ENCODE measurements at regions not wholly inside any gene's neighbourhood (a gene's known extent, or its start where the extent isn't known, plus 50 kb on each side); places are given as distances from the start of the nearest gene placed in this dataset.

- Histone ChIP-seq H3K9me2 (ENCODE audit: insufficient read depth) (no peaks in the 10 kb centered on the region), H3K79me2 (ENCODE audit: low read depth) (no peaks in the 10 kb centered on the region), H3F3A (ENCODE audit: insufficient read depth, low read depth) (no peaks in the 10 kb centered on the region), H3K4me1 (replicated peaks; ENCODE audit: insufficient read depth) (no peaks in the 10 kb centered on the region), H4K20me1 (ENCODE audit: insufficient read depth) (no peaks in the 10 kb centered on the region), H3K4me2 (no peak overlapping the region), H3K4me3 (no peak overlapping the region), H3K27me3 (ENCODE audit: insufficient read depth, low read depth) (no peaks in the 10 kb centered on the region), H3K36me3 (ENCODE audit: low read depth) (no peaks in the 10 kb centered on the region), H3K27ac (no peak overlapping the region), H2AFZ (no peak overlapping the region), H3K9me3 (ENCODE audit: insufficient read depth, low read depth) (no peaks in the 10 kb centered on the region)
- DNase-seq, result no peak
- no TSS peak for BruUV-seq (replicated peaks)
- intact Hi-C loops (cut with micrococcal nuclease; ENCODE audit: unreplicated experiment), result no loop called here
- ChIA-PET CTCF (no interaction called here), POLR2A (ENCODE audit: unreplicated experiment) (no interaction called here)
- TF ChIP-seq EZH2 (IDR thresholded peaks at IDR 0.05; ENCODE audit: low read depth), result no peak
- no peak for TF ChIP-seq CTCF (conservative IDR thresholded peaks at IDR 0.05)
Observed at GRCh38 chr12:74152370-74152769, 385.3 kb upstream of the ATXN7L3B start.

- no peaks in the 10 kb centered on the region for H3K79me2 ChIP-seq (ENCODE audit: low read depth)
- peaks cover 3% of the 10 kb centered on the region; the same call in 1 of the 2 replicates for H3K9me2 ChIP-seq (ENCODE audit: insufficient read depth)
- H3F3A ChIP-seq (ENCODE audit: insufficient read depth, low read depth), result no peaks in the 10 kb centered on the region
- H3K27me3 ChIP-seq (ENCODE audit: insufficient read depth, low read depth), result no peaks in the 10 kb centered on the region
- no peaks in the 10 kb centered on the region for H3K36me3 ChIP-seq (ENCODE audit: low read depth)
- CTCF ChIA-PET, result no interaction called here
- no peaks in the 10 kb centered on the region for H3K9me3 ChIP-seq (ENCODE audit: insufficient read depth, low read depth)
- H3K4me3 ChIP-seq, result no peak overlapping the region
- no peak overlapping the region for H2AFZ ChIP-seq
- no peak for TF ChIP-seq CTCF (conservative IDR thresholded peaks at IDR 0.05)
- no peak for TF ChIP-seq EZH2 (IDR thresholded peaks at IDR 0.05; ENCODE audit: low read depth)
- H3K4me2 ChIP-seq, result no peak overlapping the region
- POLR2A ChIA-PET (ENCODE audit: unreplicated experiment), result no interaction called here
- H4K20me1 ChIP-seq (ENCODE audit: insufficient read depth), result no peaks in the 10 kb centered on the region
- intact Hi-C loops (cut with micrococcal nuclease; ENCODE audit: unreplicated experiment), result no loop called here
- DNase-seq, result no peak
- H3K27ac ChIP-seq, result no peak overlapping the region
- no peaks in the 10 kb centered on the region for H3K4me1 ChIP-seq (replicated peaks; ENCODE audit: insufficient read depth)
- no TSS peak for BruUV-seq (replicated peaks)
Observed at GRCh38 chr12:74166096-74166495, 371.5 kb upstream of the ATXN7L3B start.

GRCh38 chr12:74169607-74170006, 368.0 kb upstream of the ATXN7L3B start:
- Histone ChIP-seq H3K9me3 (ENCODE audit: insufficient read depth, low read depth) (0 out of 2 replicates have a peak, but pooled peaks cover 4% of the 10 kb centered on the region), H3K4me2 (no peak overlapping the region), H3K27ac (no peak overlapping the region), H3K27me3 (ENCODE audit: insufficient read depth, low read depth) (no peaks in the 10 kb centered on the region), H3K79me2 (ENCODE audit: low read depth) (no peaks in the 10 kb centered on the region), H3K4me3 (no peak overlapping the region), H3F3A (ENCODE audit: insufficient read depth, low read depth) (no peaks in the 10 kb centered on the region), H3K9me2 (ENCODE audit: insufficient read depth) (peaks cover 3% of the 10 kb centered on the region; the same call in 1 of the 2 replicates), H3K4me1 (replicated peaks; ENCODE audit: insufficient read depth) (no peaks in the 10 kb centered on the region), H4K20me1 (ENCODE audit: insufficient read depth) (no peaks in the 10 kb centered on the region), H3K36me3 (ENCODE audit: low read depth) (no peaks in the 10 kb centered on the region), H2AFZ (no peak overlapping the region)
- TF ChIP-seq CTCF (conservative IDR thresholded peaks at IDR 0.05) (no peak), EZH2 (IDR thresholded peaks at IDR 0.05; ENCODE audit: low read depth) (no peak)
- no TSS peak for BruUV-seq (replicated peaks)
- intact Hi-C loops (cut with micrococcal nuclease; ENCODE audit: unreplicated experiment), result no loop called here
- CTCF ChIA-PET, result no interaction called here
- POLR2A ChIA-PET (ENCODE audit: unreplicated experiment), result no interaction called here
- no peak for DNase-seq
